ENCODE measurements at regions not wholly inside any gene's neighbourhood (a gene's known extent, or its start where the extent isn't known, plus 50 kb on each side); places are given as distances from the start of the nearest gene placed in this dataset.

DNA sequence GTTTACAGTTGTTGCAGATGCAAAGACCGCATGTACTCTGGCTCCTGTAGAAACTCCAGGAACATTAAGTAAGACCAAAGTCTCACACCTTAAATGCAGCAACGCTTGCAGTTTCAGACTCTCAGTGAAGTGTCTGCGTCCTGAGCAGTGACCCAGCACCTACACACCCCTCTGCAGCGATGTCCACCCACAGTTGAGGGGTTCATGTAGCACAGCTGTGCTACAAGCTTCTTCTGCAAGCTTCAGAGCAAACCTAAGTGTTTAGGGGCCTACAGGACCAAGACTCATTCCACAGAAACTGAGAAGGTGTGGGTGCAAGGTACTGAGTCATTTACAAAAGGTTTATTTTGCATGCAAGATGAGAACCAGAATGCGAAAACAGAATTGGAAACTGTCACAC is 191.0 kb downstream of the IRX2 start:
- ChIA-PET CTCF (no interaction called here), POLR2A (no interaction called here)
- intact Hi-C loops (cut with micrococcal nuclease) = no loop called here
- Histone ChIP-seq H3K36me3 (ENCODE audit: control insufficient read depth in 2 of 2, extremely low read depth in 1 of 2, insufficient read depth in 2 of 2, low read length in 2 of 2) (no peaks in the 10 kb centered on the region), H3K79me2 (ENCODE audit: control insufficient read depth, insufficient read depth, low read length) (no peaks in the 10 kb centered on the region), H3K4me3 (replicated peaks in 1 of 3; ENCODE audit: insufficient read depth in 1 of 3, low read depth in 1 of 3, low read length in 3 of 3) (no peak overlapping the region), H3K27me3 (ENCODE audit: control insufficient read depth in 2 of 2, insufficient read depth in 2 of 2, low read length in 2 of 2) (no peaks in the 10 kb centered on the region), H3K4me2 (ENCODE audit: insufficient read depth, low read length) (no peak overlapping the region), H3K27ac (ENCODE audit: insufficient read depth, low read depth, low read length) (no peak overlapping the region), H4K20me1 (replicated peaks; ENCODE audit: control insufficient read depth, extremely low read depth, insufficient read depth, low read length) (no peaks in the 10 kb centered on the region), H2AFZ (ENCODE audit: low read depth, low read length) (no peak overlapping the region), H3K4me1 (ENCODE audit: control insufficient read depth, extremely low read depth, insufficient read depth, low read length) (no peaks in the 10 kb centered on the region), H3K9me3 (replicated peaks; ENCODE audit: control insufficient read depth, insufficient read depth, low read length) (peaks cover 11% of the 10 kb centered on the region), H3K9ac (replicated peaks; ENCODE audit: extremely low read depth, insufficient read depth, low read length) (no peak overlapping the region), H3K9me1 (replicated peaks; ENCODE audit: control insufficient read depth, extremely low read depth, insufficient read depth, low read length) (no peaks in the 10 kb centered on the region)
- no TSS peak for BruUV-seq (replicated peaks)
- dilution Hi-C loops (cut with MboI; ENCODE audit: extremely low pct_ligation_motif_present, low sequenced_read_pairs) = no loop called here
- no peak for DNase-seq (ENCODE audit: low read depth, low spot score)
- TF ChIP-seq, protein P1, sequence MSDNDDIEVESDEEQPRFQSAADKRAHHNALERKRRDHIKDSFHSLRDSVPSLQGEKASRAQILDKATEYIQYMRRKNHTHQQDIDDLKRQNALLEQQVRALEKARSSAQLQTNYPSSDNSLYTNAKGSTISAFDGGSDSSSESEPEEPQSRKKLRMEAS (IDR thresholded peaks at IDR 0.05; ENCODE audit: insufficient read depth, insufficient read length) = no peak
- TF ChIP-seq POLR2AphosphoS5 (IDR thresholded peaks at IDR 0.05; ENCODE audit: insufficient read depth, low read depth, low read length) (no peak), EZH2 (IDR thresholded peaks at IDR 0.05; ENCODE audit: borderline replicate concordance, low read depth, low read length, severe bottlenecking) (no peak), POLR2A (IDR thresholded peaks at IDR 0.05; ENCODE audit: low read depth, low read length) (no peak), GATA2 (IDR thresholded peaks at IDR 0.05; ENCODE audit: insufficient read depth, insufficient read length, low read depth, low read length) (no peak)
- no peak for FAIRE-seq

GRCh38 chr5:2557435-2557834 is 194.0 kb downstream of the IRX2 start:
- Histone ChIP-seq H3K4me3 (replicated peaks in 1 of 3; ENCODE audit: insufficient read depth in 1 of 3, low read depth in 1 of 3, low read length in 3 of 3) (no peak overlapping the region), H2AFZ (ENCODE audit: low read depth, low read length) (no peak overlapping the region), H3K9me3 (replicated peaks; ENCODE audit: control insufficient read depth, insufficient read depth, low read length) (peaks cover 10% of the 10 kb centered on the region), H3K9me1 (replicated peaks; ENCODE audit: control insufficient read depth, extremely low read depth, insufficient read depth, low read length) (no peaks in the 10 kb centered on the region), H3K79me2 (ENCODE audit: control insufficient read depth, insufficient read depth, low read length) (no peaks in the 10 kb centered on the region), H3K4me2 (ENCODE audit: insufficient read depth, low read length) (no peak overlapping the region), H3K36me3 (ENCODE audit: control insufficient read depth in 2 of 2, extremely low read depth in 1 of 2, insufficient read depth in 2 of 2, low read length in 2 of 2) (no peaks in the 10 kb centered on the region), H4K20me1 (replicated peaks; ENCODE audit: control insufficient read depth, extremely low read depth, insufficient read depth, low read length) (no peaks in the 10 kb centered on the region), H3K4me1 (ENCODE audit: control insufficient read depth, extremely low read depth, insufficient read depth, low read length) (no peaks in the 10 kb centered on the region), H3K9ac (replicated peaks; ENCODE audit: extremely low read depth, insufficient read depth, low read length) (no peak overlapping the region), H3K27ac (ENCODE audit: insufficient read depth, low read depth, low read length) (no peak overlapping the region), H3K27me3 (ENCODE audit: control insufficient read depth in 2 of 2, insufficient read depth in 2 of 2, low read length in 2 of 2) (no peaks in the 10 kb centered on the region)
- ChIA-PET POLR2A (no interaction called here), CTCF (no interaction called here)
- DNase-seq (ENCODE audit: low read depth, low spot score) (no peak), FAIRE-seq (no peak)
- no TSS peak for BruUV-seq (replicated peaks)
- intact Hi-C loops (cut with micrococcal nuclease) = no loop called here
- TF ChIP-seq MYC (IDR thresholded peaks at IDR 0.05; ENCODE audit: low read depth, low read length) = no peak
- no peak for TF ChIP-seq POLR2AphosphoS5 (IDR thresholded peaks at IDR 0.05; ENCODE audit: insufficient read depth, low read depth, low read length)
- TF ChIP-seq EZH2 (IDR thresholded peaks at IDR 0.05; ENCODE audit: borderline replicate concordance, low read depth, low read length, severe bottlenecking) = no peak
- no peak for TF ChIP-seq POLR2A (IDR thresholded peaks at IDR 0.05; ENCODE audit: low read depth, low read length)
- TF ChIP-seq GATA2 (IDR thresholded peaks at IDR 0.05; ENCODE audit: insufficient read depth, insufficient read length, low read depth, low read length) = no peak
- TF ChIP-seq CTCF (IDR thresholded peaks at IDR 0.05; ENCODE audit: extremely low read depth in 1 of 2, insufficient read depth in 1 of 2, low read depth in 1 of 2, low read length in 2 of 2) = no peak
- TF ChIP-seq, protein P1 (IDR thresholded peaks at IDR 0.05; ENCODE audit: insufficient read depth, insufficient read length) = no peak
- TF ChIP-seq FOS (IDR thresholded peaks at IDR 0.05; ENCODE audit: borderline replicate concordance, insufficient read depth, low read length) = no peak
- no peak for TF ChIP-seq JUN (IDR thresholded peaks at IDR 0.05; ENCODE audit: borderline replicate concordance, insufficient read depth, insufficient read length, low read depth)
- dilution Hi-C loops (cut with MboI; ENCODE audit: extremely low pct_ligation_motif_present, low sequenced_read_pairs) = no loop called here

All from endothelial cell of umbilical vein (primary cell).